Right lobe of liver (tissue), 4 donors: ENCODE measurements at regions not wholly inside any gene's neighbourhood (a gene's known extent, or its start where the extent isn't known, plus 50 kb on each side); places are given as distances from the start of the nearest gene placed in this dataset.

ENCODE experiments used
- CTCF ChIP-seq, 4 donors: fragments of 200-600 bp in 3 of 4; fragments of 450-650 bp in 1 of 4; IDR thresholded peaks; one replicate each; pipeline versions ENCODE4 v1.5.1 to v1.8.0; 2016 to 2022; ENCODE audit warnings: antibody characterized with exemption in 4 of 4, mild to moderate bottlenecking in 2 of 4
- POLR2A ChIP-seq: fragments of 450-650 bp; IDR thresholded peaks from one replicate; pipeline ENCODE4 v1.6.1; 2017; ENCODE audit warnings: antibody characterized with exemption, mild to moderate bottlenecking
- donor health status: DM: no; HTN: no; CAD: no.
- donor health status: DM: no; HTN: no; CAD: no.
- donor health status: DM: no; HTN: yes; CAD: no.

- TF ChIP-seq CTCF (IDR thresholded peaks at IDR 0.05) (no peak), POLR2A (no peak)
Measured at GRCh38 chr6:145139895-145140294, 595.4 kb downstream of the EPM2A start.
